A673 (cell line): ENCODE measurements at regions not wholly inside any gene's neighbourhood (a gene's known extent, or its start where the extent isn't known, plus 50 kb on each side); places are given as distances from the start of the nearest gene placed in this dataset.

ENCODE experiments used
- BruUV-seq: library from RNA; stranded (reverse); fragments of 400-500 nt; replicated peaks from 2 replicates; lab custom pipeline; 2021; lab: Mats Ljungman, UMichigan
- CTCF ChIA-PET: fragments of 300-600 bp; sonication (Branson Sonifier 250); formaldehyde crosslinking; loops from one replicate; lab custom pipeline; 2022; ENCODE audit warnings: antibody characterized with exemption; lab: Charles Lee
- POLR2A ChIA-PET: fragments of 300-600 bp; sonication (Branson Sonifier 250); formaldehyde crosslinking; loops from one replicate; lab custom pipeline; 2022; ENCODE audit warnings: antibody characterized with exemption; ENCODE audit not compliant: low non-redundant PET; lab: Charles Lee
- DNase-seq: peaks from one replicate; pipeline ENCODE4 v3.0.0-alpha.2; 2015; ENCODE audit warnings: low spot score
- H3K27ac ChIP-seq: fragments of 200-600 bp; sonication (generic); 2 replicates; pipeline ENCODE4 v1.5.1; 2016; ENCODE audit warnings: mixed run types, low read depth, mild to moderate bottlenecking, mixed read lengths, antibody characterized with exemption, low read length; ENCODE audit not compliant: poor library complexity, severe bottlenecking
- H3K27me3 ChIP-seq: fragments of 200-600 bp; sonication (generic); replicated peaks from 2 replicates; pipeline ENCODE4 v1.6.1; 2017; ENCODE audit warnings: mixed run types, low read depth, mild to moderate bottlenecking, mixed read lengths, antibody characterized with exemption, low read length; ENCODE audit not compliant: insufficient read depth, poor library complexity
- H3K36me3 ChIP-seq: fragments of 200-600 bp; sonication (generic); 2 replicates; pipeline ENCODE4 v1.6.1; 2016; ENCODE audit warnings: mixed run types, mild to moderate bottlenecking, mixed read lengths, antibody characterized with exemption, low read length; ENCODE audit not compliant: insufficient read depth, poor library complexity, severe bottlenecking
- H3K4me1 ChIP-seq: fragments of 200-600 bp; sonication (generic); 2 replicates; pipeline ENCODE4 v1.6.1; 2017; ENCODE audit warnings: mixed run types, mild to moderate bottlenecking, mixed read lengths, antibody characterized with exemption, low read length; ENCODE audit not compliant: insufficient read depth, poor library complexity, severe bottlenecking
- H3K4me3 ChIP-seq: fragments of 200-600 bp; sonication (generic); 2 replicates; pipeline ENCODE4 v1.5.1; 2016; ENCODE audit warnings: low read depth, mixed run types, mild to moderate bottlenecking, mixed read lengths, low read length; ENCODE audit not compliant: poor library complexity, severe bottlenecking
- H3K9me3 ChIP-seq: fragments of 200-600 bp; sonication (generic); 2 replicates; pipeline ENCODE4 v1.6.1; 2016; ENCODE audit warnings: mixed run types, low read depth, mild to moderate bottlenecking, mixed read lengths, antibody characterized with exemption, low read length; ENCODE audit not compliant: poor library complexity, severe bottlenecking
- EZH2 ChIP-seq: fragments of 200-600 bp; sonication (generic); IDR thresholded peaks from 2 replicates; pipeline ENCODE4 v1.6.1; 2017; ENCODE audit warnings: borderline replicate concordance, low read depth, mild to moderate bottlenecking, mixed read lengths, antibody characterized with exemption, low read length; ENCODE audit not compliant: poor library complexity, severe bottlenecking
- intact Hi-C: fragments of 100-400 bp; cut with micrococcal nuclease; formaldehyde crosslinking; loops from one replicate; pipeline ENCODE4 v1.10.0; 2022; ENCODE audit not compliant: unreplicated experiment
- TF ChIP-seq, protein P1 (sequence below): fragments of 300-800, 200-600 bp; sonication (generic); conservative IDR thresholded peaks from 2 replicates; pipeline ENCODE4 v1.5.1; 2017; ENCODE audit warnings: low read depth, mild to moderate bottlenecking, antibody characterized with exemption, low read length, moderate library complexity, mixed read lengths

GRCh38 chr4:138609943-138610350 lies 367.8 kb upstream of the SLC7A11 start:
- Histone ChIP-seq H3K4me3 (no peak overlapping the region), H3K27ac (no peak overlapping the region), H3K36me3 (no peaks in the 10 kb centered on the region), H3K27me3 (no peaks in the 10 kb centered on the region), H3K9me3 (no peaks in the 10 kb centered on the region), H3K4me1 (no peaks in the 10 kb centered on the region)
- no TSS peak for BruUV-seq
- TF ChIP-seq EZH2 = no peak
- TF ChIP-seq, protein P1, sequence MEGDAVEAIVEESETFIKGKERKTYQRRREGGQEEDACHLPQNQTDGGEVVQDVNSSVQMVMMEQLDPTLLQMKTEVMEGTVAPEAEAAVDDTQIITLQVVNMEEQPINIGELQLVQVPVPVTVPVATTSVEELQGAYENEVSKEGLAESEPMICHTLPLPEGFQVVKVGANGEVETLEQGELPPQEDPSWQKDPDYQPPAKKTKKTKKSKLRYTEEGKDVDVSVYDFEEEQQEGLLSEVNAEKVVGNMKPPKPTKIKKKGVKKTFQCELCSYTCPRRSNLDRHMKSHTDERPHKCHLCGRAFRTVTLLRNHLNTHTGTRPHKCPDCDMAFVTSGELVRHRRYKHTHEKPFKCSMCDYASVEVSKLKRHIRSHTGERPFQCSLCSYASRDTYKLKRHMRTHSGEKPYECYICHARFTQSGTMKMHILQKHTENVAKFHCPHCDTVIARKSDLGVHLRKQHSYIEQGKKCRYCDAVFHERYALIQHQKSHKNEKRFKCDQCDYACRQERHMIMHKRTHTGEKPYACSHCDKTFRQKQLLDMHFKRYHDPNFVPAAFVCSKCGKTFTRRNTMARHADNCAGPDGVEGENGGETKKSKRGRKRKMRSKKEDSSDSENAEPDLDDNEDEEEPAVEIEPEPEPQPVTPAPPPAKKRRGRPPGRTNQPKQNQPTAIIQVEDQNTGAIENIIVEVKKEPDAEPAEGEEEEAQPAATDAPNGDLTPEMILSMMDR = no peak
- DNase-seq = no peak
- POLR2A ChIA-PET = no interaction called here
- intact Hi-C loops = no loop called here
- CTCF ChIA-PET = no interaction called here

DNA sequence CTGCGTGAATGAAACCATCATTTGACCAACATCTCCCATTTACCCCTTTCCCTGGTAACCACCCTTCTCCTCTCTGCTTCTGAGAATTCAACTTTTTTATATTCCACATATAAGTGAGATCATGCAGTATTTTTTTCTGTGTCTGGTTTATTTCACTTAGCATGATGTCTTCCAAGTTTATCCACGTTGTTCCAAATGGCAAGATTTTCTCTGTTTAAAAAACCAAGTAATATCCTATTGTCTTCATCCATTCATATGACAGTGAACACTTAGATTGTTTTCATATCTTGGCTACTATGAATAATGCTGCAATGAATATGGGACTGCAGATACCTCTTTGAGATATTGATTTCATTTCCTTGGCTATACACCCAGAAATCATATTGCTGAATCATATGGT lies 362.4 kb upstream of the SLC7A11 start:
- no peak for DNase-seq
- Histone ChIP-seq H3K27me3 (no peaks in the 10 kb centered on the region), H3K36me3 (no peaks in the 10 kb centered on the region), H3K4me1 (no peaks in the 10 kb centered on the region), H3K9me3 (no peaks in the 10 kb centered on the region), H3K27ac (no peak overlapping the region), H3K4me3 (no peak overlapping the region)
- no TSS peak for BruUV-seq
- intact Hi-C loops = no loop called here
- ChIA-PET CTCF (no interaction called here), POLR2A (no interaction called here)
- no peak for TF ChIP-seq EZH2
- TF ChIP-seq, protein P1 = no peak

DNA sequence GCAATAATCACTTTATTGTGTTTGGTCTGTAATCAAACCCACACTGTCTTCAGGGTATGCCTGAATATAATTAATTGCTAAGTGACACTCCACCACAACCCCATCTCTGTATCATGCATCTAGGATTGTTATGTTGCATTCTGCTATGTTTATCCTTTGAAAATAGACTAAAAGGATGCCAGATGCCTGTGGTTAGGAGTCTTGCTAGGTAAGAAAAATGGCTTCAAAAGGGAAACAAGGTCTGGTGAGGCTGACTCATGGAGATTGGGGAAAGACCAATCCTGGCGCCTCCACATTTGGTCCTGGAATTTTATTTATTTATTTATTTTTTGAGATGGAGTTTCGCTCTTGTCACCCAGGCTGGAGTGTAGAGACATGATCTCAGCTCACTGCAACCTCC lies 360.5 kb upstream of the SLC7A11 start:
- intact Hi-C loops = no loop called here
- H3K4me3 ChIP-seq = no peak overlapping the region
- ChIA-PET CTCF (no interaction called here), POLR2A (no interaction called here)
- H3K27me3 ChIP-seq = no peaks in the 10 kb centered on the region
- no peak overlapping the region for H3K27ac ChIP-seq
- H3K9me3 ChIP-seq = no peaks in the 10 kb centered on the region
- DNase-seq = no peak
- H3K36me3 ChIP-seq = no peaks in the 10 kb centered on the region
- no TSS peak for BruUV-seq
- no peaks in the 10 kb centered on the region for H3K4me1 ChIP-seq
- TF ChIP-seq, protein P1 = no peak
- no peak for TF ChIP-seq EZH2
